PC-3 (cell line): ENCODE measurements at regions not wholly inside any gene's neighbourhood (a gene's known extent, or its start where the extent isn't known, plus 50 kb on each side); places are given as distances from the start of the nearest gene placed in this dataset.
"Not testable (repeated sequence)": the region's sequence is repeated elsewhere in the genome, so short reads cannot be mapped to it uniquely, and the experiment has no call there.

Experiments
- ATAC-seq: fragments of 200-7000 bp; cut with Tn5 transposase; 2 replicates; pipeline ENCODE4 v1.9.1; 2020; ENCODE audit warnings: mild to moderate bottlenecking, moderate library complexity
- BruUV-seq: library from RNA; stranded (reverse); fragments of 400-500 nt; replicated peaks from 2 replicates; lab custom pipeline; 2021; lab: Mats Ljungman, UMichigan
- CTCF ChIA-PET: fragments of 300-600 bp; sonication (Branson Sonifier 250); formaldehyde crosslinking; loops from one replicate; lab custom pipeline; 2022; ENCODE audit warnings: antibody characterized with exemption; lab: Charles Lee
- POLR2A ChIA-PET: fragments of 300-600 bp; sonication (Branson Sonifier 250); formaldehyde crosslinking; loops from one replicate; lab custom pipeline; 2022; ENCODE audit warnings: antibody characterized with exemption; ENCODE audit not compliant: unreplicated experiment; lab: Charles Lee
- DNase-seq: peaks from one replicate; pipeline ENCODE4 v3.0.0-alpha.2; 2015
- H2AFZ ChIP-seq: fragments of 300-600 bp; sonication (generic); 2 replicates; pipeline ENCODE4 v1.6.0; 2016; ENCODE audit warnings: antibody characterized with exemption, low read length
- H3F3A ChIP-seq: fragments of 300-600 bp; sonication (generic); one replicate; pipeline ENCODE4 v1.6.0; 2017; ENCODE audit warnings: antibody characterized with exemption, low read length, control low read depth, mild to moderate bottlenecking; ENCODE audit not compliant: unreplicated experiment
- H3K27ac ChIP-seq: fragments of 300-600 bp; sonication (generic); 2 replicates; pipeline ENCODE4 v1.5.1; 2016; ENCODE audit warnings: mild to moderate bottlenecking, low read length
- H3K27me3 ChIP-seq: fragments of 300-600 bp; sonication (generic); 2 replicates; pipeline ENCODE4 v1.6.1; 2016; ENCODE audit warnings: low read length, mixed read lengths
- H3K36me3 ChIP-seq: fragments of 300-600 bp; sonication (generic); 2 replicates; pipeline ENCODE4 v1.6.1; 2016; ENCODE audit warnings: low read depth, mixed run types, low read length, mixed read lengths
- H3K4me1 ChIP-seq: fragments of 300-600 bp; sonication (generic); 2 replicates; pipeline ENCODE4 v1.5.1; 2016; ENCODE audit warnings: low read length; ENCODE audit not compliant: insufficient read depth
- H3K4me2 ChIP-seq: fragments of 300-600 bp; sonication (generic); 2 replicates; pipeline ENCODE4 v1.6.0; 2016; ENCODE audit warnings: low read length
- H3K4me3 ChIP-seq: fragments of 300-600 bp; sonication (generic); 2 replicates; pipeline ENCODE4 v1.5.1; 2016; ENCODE audit warnings: mild to moderate bottlenecking, low read length, mixed read lengths
- H3K79me2 ChIP-seq: fragments of 300-600 bp; sonication (generic); 2 replicates; pipeline ENCODE4 v1.6.1; 2017; ENCODE audit warnings: low read length, mixed read lengths
- H3K9ac ChIP-seq: fragments of 300-600 bp; sonication (generic); 2 replicates; pipeline ENCODE4 v1.6.0; 2016; ENCODE audit warnings: mild to moderate bottlenecking, low read length
- H3K9me2 ChIP-seq: fragments of 300-600 bp; sonication (generic); replicated peaks from 2 replicates; pipeline ENCODE4 v1.6.1; 2016; ENCODE audit warnings: mixed run types, low read length, mixed read lengths
- H3K9me3 ChIP-seq: fragments of 300-600 bp; sonication (generic); 2 replicates; pipeline ENCODE4 v1.6.1; 2016; ENCODE audit warnings: low read length, mixed read lengths
- H4K20me1 ChIP-seq: fragments of 300-600 bp; sonication (generic); 2 replicates; pipeline ENCODE4 v1.6.1; 2016; ENCODE audit warnings: low read length, mixed read lengths
- CTCF ChIP-seq: fragments of 300-600 bp; sonication (generic); conservative IDR thresholded peaks from 2 replicates; pipeline ENCODE4 v1.5.1; 2017; ENCODE audit warnings: antibody characterized with exemption, low read depth, mild to moderate bottlenecking, low read length
- EZH2 ChIP-seq: fragments of 300-600 bp; sonication (generic); IDR thresholded peaks from one replicate; pipeline ENCODE4 v1.6.1; 2017; ENCODE audit warnings: antibody characterized with exemption, mild to moderate bottlenecking, low read length; ENCODE audit not compliant: unreplicated experiment
- EZH2phosphoT487 ChIP-seq: fragments of 300-600 bp; sonication (generic); IDR thresholded peaks from 2 replicates; pipeline ENCODE4 v1.6.1; 2018; ENCODE audit warnings: mild to moderate bottlenecking, antibody characterized with exemption, low read length, borderline replicate concordance
- intact Hi-C: fragments of 100-400 bp; cut with micrococcal nuclease; formaldehyde crosslinking; loops from 2 replicates; pipeline ENCODE4 v1.9.0; 2023

DNA sequence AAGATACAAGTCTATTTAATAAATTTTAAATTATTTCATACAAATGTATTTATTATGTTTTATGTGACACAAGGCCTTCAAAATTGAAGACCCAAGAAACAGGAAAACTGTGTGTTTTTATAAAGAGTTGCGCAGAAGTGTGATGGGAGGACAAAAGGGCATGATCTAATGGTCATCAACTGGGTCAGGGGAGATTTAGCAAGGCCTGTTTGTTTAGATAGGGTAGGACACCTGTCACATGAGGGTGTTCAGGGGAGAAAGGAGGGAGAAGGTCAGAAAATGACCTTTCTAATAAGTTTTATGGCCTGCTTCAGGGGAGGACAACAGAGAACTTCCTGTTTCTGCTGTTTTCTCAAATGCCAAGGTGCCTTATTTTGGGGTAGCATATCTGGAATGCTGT lies 528.8 kb downstream of the STK39 start:
- no TSS peak for BruUV-seq
- no peak for DNase-seq
- Histone ChIP-seq H3K27me3 (peaks cover 20% of the 10 kb centered on the region), H4K20me1 (no peaks in the 10 kb centered on the region), H3F3A (no peaks in the 10 kb centered on the region), H3K9me2 (no peaks in the 10 kb centered on the region), H3K4me1 (no peaks in the 10 kb centered on the region), H3K36me3 (no peaks in the 10 kb centered on the region), H3K4me3 (no peak overlapping the region), H3K4me2 (no peak overlapping the region), H2AFZ (no peak overlapping the region), H3K9ac (no peak overlapping the region), H3K9me3 (no peaks in the 10 kb centered on the region), H3K79me2 (no peaks in the 10 kb centered on the region), H3K27ac (no peak overlapping the region)
- TF ChIP-seq EZH2, result no peak
- TF ChIP-seq CTCF, result no peak
- TF ChIP-seq EZH2phosphoT487, result no peak
- CTCF ChIA-PET, result no interaction called here
- ATAC-seq, result no peak
- POLR2A ChIA-PET, result no interaction called here
- intact Hi-C loops, result no loop called here

DNA sequence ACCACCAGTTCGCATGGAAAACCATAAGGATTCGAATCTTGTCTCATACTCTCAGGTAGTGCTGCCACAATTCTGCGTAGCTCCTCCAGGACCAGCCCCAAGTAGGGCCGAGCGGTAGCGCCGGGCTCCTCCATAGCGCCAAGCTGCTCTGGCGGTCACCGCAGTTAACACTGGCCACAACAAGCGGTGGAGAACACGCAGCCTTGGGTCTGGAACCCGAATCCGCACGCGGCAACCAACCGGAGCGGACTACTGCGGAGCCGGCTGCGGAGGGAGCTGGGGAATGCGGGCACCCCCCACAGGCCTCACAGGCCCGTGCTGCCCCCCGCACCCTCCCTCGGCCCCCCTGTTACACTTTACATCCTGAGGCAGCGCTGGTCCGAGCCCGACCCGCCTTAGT lies 531.5 kb downstream of the STK39 start:
- DNase-seq (no peak), ATAC-seq (no peak)
- H3K27ac ChIP-seq, result no peak overlapping the region
- 0 out of 2 replicates have a peak, but pooled peaks cover 3% of the 10 kb centered on the region for H3K27me3 ChIP-seq
- H3K4me1 ChIP-seq, result no peaks in the 10 kb centered on the region
- no peak overlapping the region for H3K4me3 ChIP-seq
- no peaks in the 10 kb centered on the region for H3K36me3 ChIP-seq
- H4K20me1 ChIP-seq, result no peaks in the 10 kb centered on the region
- H2AFZ ChIP-seq, result no peak overlapping the region
- TF ChIP-seq EZH2 (no peak), CTCF (no peak), EZH2phosphoT487 (no peak)
- no peaks in the 10 kb centered on the region for H3K9me3 ChIP-seq
- no peaks in the 10 kb centered on the region; the same call in 1 of the 2 replicates for H3K9me2 ChIP-seq
- no peaks in the 10 kb centered on the region for H3K79me2 ChIP-seq
- no TSS peak for BruUV-seq
- H3K9ac ChIP-seq, result no peak overlapping the region
- no peaks in the 10 kb centered on the region for H3F3A ChIP-seq
- POLR2A ChIA-PET, result no interaction called here
- no peak overlapping the region for H3K4me2 ChIP-seq
- CTCF ChIA-PET, result no interaction called here
- intact Hi-C loops, result no loop called here

- H3F3A ChIP-seq, H3K27ac ChIP-seq, CTCF ChIA-PET, H3K9me3 ChIP-seq, H3K27me3 ChIP-seq, H3K4me1 ChIP-seq, H3K4me2 ChIP-seq, POLR2A ChIA-PET, H3K9ac ChIP-seq, H4K20me1 ChIP-seq, H2AFZ ChIP-seq, H3K4me3 ChIP-seq, BruUV-seq, intact Hi-C loops, H3K36me3 ChIP-seq, H3K79me2 ChIP-seq, H3K9me2 ChIP-seq, ATAC-seq, DNase-seq: not testable (repeated sequence)
Measured at GRCh38 chr2:167715498-167715897, 531.9 kb downstream of the STK39 start.
